Endothelial cell (in vitro differentiated cells): ENCODE measurements at regions not wholly inside any gene's neighbourhood (a gene's known extent, or its start where the extent isn't known, plus 50 kb on each side); places are given as distances from the start of the nearest gene placed in this dataset.

Source experiments
- DNase-seq: peaks from one replicate; pipeline ENCODE4 v3.0.0; 2021; ENCODE audit warnings: low spot score
- H3K27ac Mint-ChIP-seq: one replicate; pipeline ENCODE4 v1.8.0; 2021; ENCODE audit warnings: mixed read lengths, inconsistent platforms; ENCODE audit not compliant: unreplicated experiment
- H3K27me3 Mint-ChIP-seq: one replicate; pipeline ENCODE4 v1.8.0; 2021; ENCODE audit warnings: mild to moderate bottlenecking, moderate library complexity, mixed read lengths, inconsistent platforms; ENCODE audit not compliant: unreplicated experiment
- H3K36me3 Mint-ChIP-seq: one replicate; pipeline ENCODE4 v1.8.0; 2021; ENCODE audit warnings: mild to moderate bottlenecking, low read depth, mixed read lengths, inconsistent platforms; ENCODE audit not compliant: unreplicated experiment
- H3K4me1 Mint-ChIP-seq: one replicate; pipeline ENCODE4 v1.8.0; 2021; ENCODE audit warnings: mild to moderate bottlenecking, mixed read lengths, inconsistent platforms; ENCODE audit not compliant: unreplicated experiment
- H3K4me3 Mint-ChIP-seq: one replicate; pipeline ENCODE4 v1.8.0; 2021; ENCODE audit warnings: mild to moderate bottlenecking, mixed read lengths, inconsistent platforms; ENCODE audit not compliant: unreplicated experiment
- H3K9me3 Mint-ChIP-seq: one replicate; pipeline ENCODE4 v1.8.0; 2021; ENCODE audit warnings: mixed read lengths, inconsistent platforms; ENCODE audit not compliant: unreplicated experiment
- CTCF ChIP-seq: fragments of 200-600 bp; sonication (generic); IDR thresholded peaks from one replicate; pipeline ENCODE4 v1.5.0; 2021; ENCODE audit warnings: antibody characterized with exemption; ENCODE audit not compliant: unreplicated experiment

GRCh38 chr13:75938811-75939560 is 302.9 kb downstream of the LMO7 start:
- H3K9me3 Mint-ChIP-seq: no peaks in the 10 kb centered on the region
- H3K4me1 Mint-ChIP-seq: no peaks in the 10 kb centered on the region
- peaks cover 3% of the 10 kb centered on the region for H3K27me3 Mint-ChIP-seq
- no peak for TF ChIP-seq CTCF
- H3K36me3 Mint-ChIP-seq: no peaks in the 10 kb centered on the region
- no peak overlapping the region for H3K4me3 Mint-ChIP-seq
- no peak for DNase-seq
- H3K27ac Mint-ChIP-seq: no peak overlapping the region

- H3K9me3 Mint-ChIP-seq: no peaks in the 10 kb centered on the region
- H3K36me3 Mint-ChIP-seq: no peaks in the 10 kb centered on the region
- H3K4me3 Mint-ChIP-seq: no peak overlapping the region
- H3K27ac Mint-ChIP-seq: no peak overlapping the region
- TF ChIP-seq CTCF: no peak
- no peaks in the 10 kb centered on the region for H3K4me1 Mint-ChIP-seq
- peaks cover 2% of the 10 kb centered on the region for H3K27me3 Mint-ChIP-seq
- no peak for DNase-seq
Measured at GRCh38 chr13:75936791-75937190, 300.7 kb downstream of the LMO7 start.

DNA sequence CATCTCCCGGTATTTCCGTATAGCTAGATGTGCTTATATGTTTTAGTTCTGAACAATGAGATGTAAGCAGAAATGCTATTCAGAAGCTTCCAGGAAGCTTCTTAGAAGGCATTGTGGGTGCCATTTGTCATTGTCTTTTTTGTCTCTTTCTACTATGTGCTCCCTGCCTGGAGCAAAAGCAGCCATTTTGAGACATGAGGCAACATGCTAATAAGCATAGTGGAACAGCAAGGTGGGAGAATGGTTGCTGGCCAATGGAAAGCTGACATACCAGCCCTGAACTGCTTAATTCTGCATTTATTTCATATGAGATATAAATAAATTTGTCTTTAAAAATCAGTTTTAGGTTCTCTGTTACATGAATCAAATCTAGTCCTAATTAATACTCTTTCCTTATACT is 299.7 kb downstream of the LMO7 start:
- TF ChIP-seq CTCF: no peak
- Mint-ChIP-seq H3K27ac (no peak overlapping the region), H3K4me1 (no peaks in the 10 kb centered on the region), H3K27me3 (peaks cover 2% of the 10 kb centered on the region), H3K9me3 (no peaks in the 10 kb centered on the region), H3K4me3 (no peak overlapping the region), H3K36me3 (no peaks in the 10 kb centered on the region)
- no peak for DNase-seq

DNA sequence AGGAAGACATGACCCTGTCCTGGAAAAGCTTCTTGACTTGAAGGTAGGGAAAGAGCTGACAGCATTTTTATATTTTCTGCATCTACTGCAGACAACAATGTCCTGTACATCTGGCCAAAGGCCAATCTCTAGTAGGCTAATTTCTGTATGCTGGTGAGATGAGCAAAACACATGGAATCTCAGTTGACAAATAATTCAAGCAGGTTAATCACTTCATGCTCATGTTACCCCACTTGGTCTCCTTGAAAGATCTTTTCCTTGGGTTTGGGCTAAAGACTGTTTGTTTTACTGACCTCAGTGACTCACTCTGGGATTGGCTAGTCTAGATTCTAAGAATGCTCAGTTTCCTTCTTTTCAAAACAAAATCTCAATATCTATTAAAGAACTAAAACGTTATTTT is 298.8 kb downstream of the LMO7 start:
- H3K27me3 Mint-ChIP-seq: peaks cover 2% of the 10 kb centered on the region
- TF ChIP-seq CTCF: no peak
- no peak overlapping the region for H3K4me3 Mint-ChIP-seq
- H3K9me3 Mint-ChIP-seq: no peaks in the 10 kb centered on the region
- no peaks in the 10 kb centered on the region for H3K4me1 Mint-ChIP-seq
- no peak for DNase-seq
- no peaks in the 10 kb centered on the region for H3K36me3 Mint-ChIP-seq
- H3K27ac Mint-ChIP-seq: no peak overlapping the region

- no peak for TF ChIP-seq CTCF
- DNase-seq: no peak
- peaks cover 2% of the 10 kb centered on the region for H3K27me3 Mint-ChIP-seq
- H3K27ac Mint-ChIP-seq: no peak overlapping the region
- no peaks in the 10 kb centered on the region for H3K36me3 Mint-ChIP-seq
- no peaks in the 10 kb centered on the region for H3K4me1 Mint-ChIP-seq
- no peak overlapping the region for H3K4me3 Mint-ChIP-seq
- H3K9me3 Mint-ChIP-seq: no peaks in the 10 kb centered on the region
Measured at GRCh38 chr13:75932636-75933035, 296.5 kb downstream of the LMO7 start.
